WTC11 (cell line): ENCODE measurements at regions not wholly inside any gene's neighbourhood (a gene's known extent, or its start where the extent isn't known, plus 50 kb on each side); places are given as distances from the start of the nearest gene placed in this dataset.

Experiments
- ATAC-seq: fragments of 200-7000 bp; cut with Tn5 transposase; 2 replicates; pipeline ENCODE4 v1.10.0; 2021; ENCODE audit warnings: mild to moderate bottlenecking, moderate library complexity
- CTCF ChIA-PET: fragments of 300-600 bp; sonication (Branson Sonifier 250); formaldehyde crosslinking; loops from one replicate; lab custom pipeline; 2021; ENCODE audit warnings: antibody characterized with exemption; lab: Charles Lee
- POLR2A ChIA-PET: fragments of 350-600 bp; sonication (Branson Sonifier 250); formaldehyde crosslinking; loops from one replicate; lab custom pipeline; 2021; ENCODE audit warnings: antibody characterized with exemption; lab: Charles Lee
- DNase-seq: peaks from one replicate; pipeline ENCODE4 v3.0.0; 2021; ENCODE audit warnings: low spot score
- H3K27ac Mint-ChIP-seq: 2 replicates; pipeline ENCODE4 v1.8.0; 2021; ENCODE audit warnings: mixed read lengths
- H3K27me3 Mint-ChIP-seq: 2 replicates; pipeline ENCODE4 v1.8.0; 2021; ENCODE audit warnings: low read depth, mild to moderate bottlenecking, moderate library complexity, mixed read lengths
- H3K36me3 Mint-ChIP-seq: 2 replicates; pipeline ENCODE4 v1.8.0; 2021; ENCODE audit warnings: mixed read lengths
- H3K4me1 Mint-ChIP-seq: 2 replicates; pipeline ENCODE4 v1.8.0; 2022; ENCODE audit warnings: mixed read lengths
- H3K4me3 Mint-ChIP-seq: 2 replicates; pipeline ENCODE4 v1.8.0; 2021; ENCODE audit warnings: mild to moderate bottlenecking, moderate library complexity, mixed read lengths
- H3K9me3 Mint-ChIP-seq: 2 replicates; pipeline ENCODE4 v1.8.0; 2021; ENCODE audit warnings: mixed read lengths
- CBFB ChIP-seq: sonication (generic); formaldehyde crosslinking; IDR thresholded peaks from 2 replicates; pipeline ENCODE4 v1.8.1; 2022; ENCODE audit warnings: mild to moderate bottlenecking, low read depth, missing genetic modification reagents
- ETV6 ChIP-seq: sonication (generic); formaldehyde crosslinking; IDR thresholded peaks from 2 replicates; pipeline ENCODE4 v1.8.1; 2022; ENCODE audit warnings: mild to moderate bottlenecking, missing genetic modification reagents
- FOXK1 ChIP-seq: sonication (generic); formaldehyde crosslinking; IDR thresholded peaks from 2 replicates; pipeline ENCODE4 v1.8.0; 2022; ENCODE audit warnings: mild to moderate bottlenecking, moderate library complexity, missing genetic modification reagents
- GTF2I ChIP-seq: fragments of 250-450 bp; sonication (Bioruptor Pico); conservative IDR thresholded peaks from 2 replicates; pipeline ENCODE4 v1.4.0; 2021; ENCODE audit warnings: mild to moderate bottlenecking
- HMGA2 ChIP-seq: fragments of 250-450 bp; sonication (Bioruptor Pico); IDR thresholded peaks from 2 replicates; pipeline ENCODE4 v1.4.0; 2021; ENCODE audit warnings: mild to moderate bottlenecking, moderate library complexity
- IRF2 ChIP-seq: sonication (generic); formaldehyde crosslinking; IDR thresholded peaks from 2 replicates; pipeline ENCODE4 v1.8.0; 2022; ENCODE audit warnings: low read depth, missing genetic modification reagents, borderline replicate concordance
- JAZF1 ChIP-seq: fragments of 250-450 bp; sonication (Bioruptor Pico); IDR thresholded peaks from 2 replicates; pipeline ENCODE4 v1.9.0; 2021; ENCODE audit warnings: moderate library complexity, mild to moderate bottlenecking, inconsistent platforms
- NFYB ChIP-seq: sonication (generic); formaldehyde crosslinking; conservative IDR thresholded peaks from 2 replicates; pipeline ENCODE4 v1.8.0; 2022; ENCODE audit warnings: low read depth, missing genetic modification reagents
- PRRX2 ChIP-seq: fragments of 250-450 bp; sonication (Bioruptor Pico); IDR thresholded peaks from 2 replicates; pipeline ENCODE4 v1.8.0; 2021; ENCODE audit warnings: mild to moderate bottlenecking
- RELA ChIP-seq: sonication (generic); formaldehyde crosslinking; IDR thresholded peaks from 2 replicates; pipeline ENCODE4 v1.8.1; 2022; ENCODE audit warnings: missing genetic modification reagents, mild to moderate bottlenecking, borderline replicate concordance
- RORB ChIP-seq: fragments of 250-450 bp; sonication (Bioruptor Pico); IDR thresholded peaks from 2 replicates; pipeline ENCODE4 v1.9.0; 2021; ENCODE audit warnings: mild to moderate bottlenecking
- SMAD4 ChIP-seq: sonication (generic); formaldehyde crosslinking; IDR thresholded peaks from 2 replicates; pipeline ENCODE4 v1.8.0; 2022; ENCODE audit warnings: mild to moderate bottlenecking, missing genetic modification reagents
- TEAD1 ChIP-seq: sonication (generic); formaldehyde crosslinking; IDR thresholded peaks from 2 replicates; pipeline ENCODE4 v1.8.0; 2022; ENCODE audit warnings: mild to moderate bottlenecking, missing genetic modification reagents
- ZNF671 ChIP-seq: fragments of 250-450 bp; sonication (Bioruptor Pico); IDR thresholded peaks from 2 replicates; pipeline ENCODE4 v1.8.0; 2021; ENCODE audit warnings: mild to moderate bottlenecking
- TF ChIP-seq, protein P1 (sequence below): sonication (generic); formaldehyde crosslinking; IDR thresholded peaks from 2 replicates; pipeline ENCODE4 v1.8.0; 2022; ENCODE audit warnings: mild to moderate bottlenecking, missing genetic modification reagents
- TF ChIP-seq, protein P2 (sequence below): sonication (generic); formaldehyde crosslinking; IDR thresholded peaks from 2 replicates; pipeline ENCODE4 v1.8.0; 2023; ENCODE audit warnings: missing genetic modification reagents, mild to moderate bottlenecking, borderline replicate concordance
- TF ChIP-seq, protein P3 (sequence below): sonication (generic); formaldehyde crosslinking; IDR thresholded peaks from 2 replicates; pipeline ENCODE4 v1.8.0; 2022; ENCODE audit warnings: mild to moderate bottlenecking, missing genetic modification reagents
- TF ChIP-seq, protein P4 (sequence below): sonication (generic); formaldehyde crosslinking; IDR thresholded peaks from 2 replicates; pipeline ENCODE4 v1.8.1; 2022; ENCODE audit warnings: low read depth, mild to moderate bottlenecking, moderate library complexity, missing genetic modification reagents, borderline replicate concordance
- TF ChIP-seq, protein P5 (sequence below): sonication (generic); formaldehyde crosslinking; IDR thresholded peaks from 2 replicates; pipeline ENCODE4 v1.8.1; 2023; ENCODE audit warnings: mild to moderate bottlenecking, missing genetic modification reagents, moderate library complexity
- TF ChIP-seq, protein P6 (sequence below): fragments of 200-600 bp; IDR thresholded peaks from 2 replicates; pipeline ENCODE4 v1.8.0; 2022; ENCODE audit warnings: antibody characterized with exemption
- TF ChIP-seq, protein P7 (sequence below): fragments of 250-450 bp; sonication (Bioruptor Pico); IDR thresholded peaks from 2 replicates; pipeline ENCODE4 v1.9.0; 2021; ENCODE audit warnings: mild to moderate bottlenecking

DNA sequence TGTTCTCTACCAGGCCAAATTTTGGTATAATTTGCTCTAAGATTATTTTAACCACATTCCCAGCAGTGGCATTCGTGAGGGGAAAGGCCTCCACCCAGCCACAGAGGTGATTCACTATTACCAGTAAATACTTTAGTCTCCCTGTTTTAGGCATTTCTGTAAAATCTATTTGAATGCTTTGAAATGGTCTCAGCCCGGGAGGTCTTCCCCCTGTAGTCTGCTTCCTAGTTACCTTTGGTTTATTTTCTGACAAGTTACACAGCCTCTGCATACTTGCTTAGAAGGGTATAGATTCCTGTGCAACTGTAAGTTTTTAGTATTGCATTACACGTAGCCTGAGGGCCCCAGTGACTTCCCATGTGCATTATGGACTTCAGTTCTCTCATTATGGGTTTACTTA, 248.7 kb downstream of the C6orf118 start (continued):
- TF ChIP-seq, protein P1, sequence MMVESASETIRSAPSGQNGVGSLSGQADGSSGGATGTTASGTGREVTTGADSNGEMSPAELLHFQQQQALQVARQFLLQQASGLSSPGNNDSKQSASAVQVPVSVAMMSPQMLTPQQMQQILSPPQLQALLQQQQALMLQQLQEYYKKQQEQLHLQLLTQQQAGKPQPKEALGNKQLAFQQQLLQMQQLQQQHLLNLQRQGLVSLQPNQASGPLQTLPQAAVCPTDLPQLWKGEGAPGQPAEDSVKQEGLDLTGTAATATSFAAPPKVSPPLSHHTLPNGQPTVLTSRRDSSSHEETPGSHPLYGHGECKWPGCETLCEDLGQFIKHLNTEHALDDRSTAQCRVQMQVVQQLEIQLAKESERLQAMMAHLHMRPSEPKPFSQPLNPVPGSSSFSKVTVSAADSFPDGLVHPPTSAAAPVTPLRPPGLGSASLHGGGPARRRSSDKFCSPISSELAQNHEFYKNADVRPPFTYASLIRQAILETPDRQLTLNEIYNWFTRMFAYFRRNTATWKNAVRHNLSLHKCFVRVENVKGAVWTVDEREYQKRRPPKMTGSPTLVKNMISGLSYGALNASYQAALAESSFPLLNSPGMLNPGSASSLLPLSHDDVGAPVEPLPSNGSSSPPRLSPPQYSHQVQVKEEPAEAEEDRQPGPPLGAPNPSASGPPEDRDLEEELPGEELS (CRISPR knock-in tag), result no peak

DNA sequence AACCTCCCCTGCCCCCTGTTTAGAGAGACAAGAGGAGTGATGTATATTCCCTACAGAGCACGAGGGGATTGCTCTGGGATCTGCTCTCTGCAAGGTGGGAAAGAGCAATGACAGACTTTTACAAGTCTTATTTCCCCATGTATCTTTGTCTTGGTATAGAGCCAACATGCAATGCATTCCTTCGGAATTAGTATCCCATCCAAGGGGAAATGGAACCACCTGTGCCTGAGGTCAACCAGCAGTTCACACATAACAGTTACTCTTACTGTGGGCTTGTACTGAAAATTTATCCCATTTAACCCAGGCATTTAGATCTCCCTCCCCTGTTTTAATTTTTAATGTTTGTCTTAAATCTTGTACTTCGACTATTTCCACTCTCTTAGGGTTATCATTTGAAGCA, 250.4 kb downstream of the C6orf118 start:
- Mint-ChIP-seq H3K4me3 (no peak overlapping the region), H3K9me3 (peaks cover 17% of the 10 kb centered on the region), H3K27me3 (no peaks in the 10 kb centered on the region), H3K4me1 (peaks cover 8% of the 10 kb centered on the region; the same call in 1 of the 2 replicates), H3K27ac (no peak overlapping the region), H3K36me3 (no peaks in the 10 kb centered on the region)
- no peak for ATAC-seq
- TF ChIP-seq HMGA2, result no peak
- TF ChIP-seq ETV6, result no peak
- TF ChIP-seq, protein P2, sequence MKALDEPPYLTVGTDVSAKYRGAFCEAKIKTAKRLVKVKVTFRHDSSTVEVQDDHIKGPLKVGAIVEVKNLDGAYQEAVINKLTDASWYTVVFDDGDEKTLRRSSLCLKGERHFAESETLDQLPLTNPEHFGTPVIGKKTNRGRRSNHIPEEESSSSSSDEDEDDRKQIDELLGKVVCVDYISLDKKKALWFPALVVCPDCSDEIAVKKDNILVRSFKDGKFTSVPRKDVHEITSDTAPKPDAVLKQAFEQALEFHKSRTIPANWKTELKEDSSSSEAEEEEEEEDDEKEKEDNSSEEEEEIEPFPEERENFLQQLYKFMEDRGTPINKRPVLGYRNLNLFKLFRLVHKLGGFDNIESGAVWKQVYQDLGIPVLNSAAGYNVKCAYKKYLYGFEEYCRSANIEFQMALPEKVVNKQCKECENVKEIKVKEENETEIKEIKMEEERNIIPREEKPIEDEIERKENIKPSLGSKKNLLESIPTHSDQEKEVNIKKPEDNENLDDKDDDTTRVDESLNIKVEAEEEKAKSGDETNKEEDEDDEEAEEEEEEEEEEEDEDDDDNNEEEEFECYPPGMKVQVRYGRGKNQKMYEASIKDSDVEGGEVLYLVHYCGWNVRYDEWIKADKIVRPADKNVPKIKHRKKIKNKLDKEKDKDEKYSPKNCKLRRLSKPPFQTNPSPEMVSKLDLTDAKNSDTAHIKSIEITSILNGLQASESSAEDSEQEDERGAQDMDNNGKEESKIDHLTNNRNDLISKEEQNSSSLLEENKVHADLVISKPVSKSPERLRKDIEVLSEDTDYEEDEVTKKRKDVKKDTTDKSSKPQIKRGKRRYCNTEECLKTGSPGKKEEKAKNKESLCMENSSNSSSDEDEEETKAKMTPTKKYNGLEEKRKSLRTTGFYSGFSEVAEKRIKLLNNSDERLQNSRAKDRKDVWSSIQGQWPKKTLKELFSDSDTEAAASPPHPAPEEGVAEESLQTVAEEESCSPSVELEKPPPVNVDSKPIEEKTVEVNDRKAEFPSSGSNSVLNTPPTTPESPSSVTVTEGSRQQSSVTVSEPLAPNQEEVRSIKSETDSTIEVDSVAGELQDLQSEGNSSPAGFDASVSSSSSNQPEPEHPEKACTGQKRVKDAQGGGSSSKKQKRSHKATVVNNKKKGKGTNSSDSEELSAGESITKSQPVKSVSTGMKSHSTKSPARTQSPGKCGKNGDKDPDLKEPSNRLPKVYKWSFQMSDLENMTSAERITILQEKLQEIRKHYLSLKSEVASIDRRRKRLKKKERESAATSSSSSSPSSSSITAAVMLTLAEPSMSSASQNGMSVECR (CRISPR knock-in tag), result no peak
- no peak for TF ChIP-seq GTF2I (CRISPR knock-in tag)
- TF ChIP-seq FOXK1 (CRISPR knock-in tag), result no peak
- TF ChIP-seq RORB (CRISPR knock-in tag), result no peak
- no peak for TF ChIP-seq NFYB (CRISPR knock-in tag)
- TF ChIP-seq, protein P3, sequence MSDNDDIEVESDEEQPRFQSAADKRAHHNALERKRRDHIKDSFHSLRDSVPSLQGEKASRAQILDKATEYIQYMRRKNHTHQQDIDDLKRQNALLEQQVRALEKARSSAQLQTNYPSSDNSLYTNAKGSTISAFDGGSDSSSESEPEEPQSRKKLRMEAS (CRISPR knock-in tag), result no peak
- POLR2A ChIA-PET, result no interaction called here
- CTCF ChIA-PET, result no interaction called here
- no peak for DNase-seq

DNA sequence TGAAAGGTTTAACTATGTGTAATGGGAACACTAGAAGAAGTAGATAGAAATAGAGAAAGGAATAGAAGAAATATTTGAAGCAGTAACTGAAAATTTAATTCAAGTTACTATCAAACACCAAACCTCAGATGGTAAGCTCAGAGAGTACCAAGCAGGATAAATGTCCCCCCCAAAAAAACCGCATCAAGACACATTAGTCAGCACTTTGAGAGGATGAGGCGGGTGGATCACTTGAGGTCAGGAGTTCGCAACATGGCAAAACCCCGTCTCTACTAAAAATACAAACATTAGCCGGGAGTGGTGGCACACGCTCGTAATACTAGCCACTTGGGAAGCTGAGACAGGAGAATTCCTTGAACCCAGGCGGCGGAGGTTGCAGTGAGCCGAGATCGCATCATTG, 253.1 kb downstream of the C6orf118 start:
- Mint-ChIP-seq H3K4me3 (no peak overlapping the region), H3K36me3 (0 out of 2 replicates have a peak, but pooled peaks cover 2% of the 10 kb centered on the region), H3K9me3 (peaks cover 11% of the 10 kb centered on the region), H3K27me3 (no peaks in the 10 kb centered on the region), H3K4me1 (peaks cover 8% of the 10 kb centered on the region; the same call in 1 of the 2 replicates), H3K27ac (no peak overlapping the region)
- ChIA-PET CTCF (no interaction called here), POLR2A (no interaction called here)
- DNase-seq (no peak), ATAC-seq (no peak)
- TF ChIP-seq JAZF1 (no peak), CBFB (CRISPR knock-in tag) (no peak), HMGA2 (no peak), ETV6 (no peak), RELA (CRISPR knock-in tag) (no peak), ZNF671 (CRISPR knock-in tag) (no peak), FOXK1 (CRISPR knock-in tag) (no peak), IRF2 (CRISPR knock-in tag) (no peak), PRRX2 (CRISPR knock-in tag) (no peak), SMAD4 (CRISPR knock-in tag) (no peak), TEAD1 (CRISPR knock-in tag) (no peak)
- TF ChIP-seq, protein P4, sequence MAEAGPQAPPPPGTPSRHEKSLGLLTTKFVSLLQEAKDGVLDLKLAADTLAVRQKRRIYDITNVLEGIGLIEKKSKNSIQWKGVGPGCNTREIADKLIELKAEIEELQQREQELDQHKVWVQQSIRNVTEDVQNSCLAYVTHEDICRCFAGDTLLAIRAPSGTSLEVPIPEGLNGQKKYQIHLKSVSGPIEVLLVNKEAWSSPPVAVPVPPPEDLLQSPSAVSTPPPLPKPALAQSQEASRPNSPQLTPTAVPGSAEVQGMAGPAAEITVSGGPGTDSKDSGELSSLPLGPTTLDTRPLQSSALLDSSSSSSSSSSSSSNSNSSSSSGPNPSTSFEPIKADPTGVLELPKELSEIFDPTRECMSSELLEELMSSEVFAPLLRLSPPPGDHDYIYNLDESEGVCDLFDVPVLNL (CRISPR knock-in tag), result no peak
- TF ChIP-seq, protein P5, sequence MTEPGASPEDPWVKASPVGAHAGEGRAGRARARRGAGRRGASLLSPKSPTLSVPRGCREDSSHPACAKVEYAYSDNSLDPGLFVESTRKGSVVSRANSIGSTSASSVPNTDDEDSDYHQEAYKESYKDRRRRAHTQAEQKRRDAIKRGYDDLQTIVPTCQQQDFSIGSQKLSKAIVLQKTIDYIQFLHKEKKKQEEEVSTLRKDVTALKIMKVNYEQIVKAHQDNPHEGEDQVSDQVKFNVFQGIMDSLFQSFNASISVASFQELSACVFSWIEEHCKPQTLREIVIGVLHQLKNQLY (CRISPR knock-in tag), result no peak
- TF ChIP-seq, protein P6, sequence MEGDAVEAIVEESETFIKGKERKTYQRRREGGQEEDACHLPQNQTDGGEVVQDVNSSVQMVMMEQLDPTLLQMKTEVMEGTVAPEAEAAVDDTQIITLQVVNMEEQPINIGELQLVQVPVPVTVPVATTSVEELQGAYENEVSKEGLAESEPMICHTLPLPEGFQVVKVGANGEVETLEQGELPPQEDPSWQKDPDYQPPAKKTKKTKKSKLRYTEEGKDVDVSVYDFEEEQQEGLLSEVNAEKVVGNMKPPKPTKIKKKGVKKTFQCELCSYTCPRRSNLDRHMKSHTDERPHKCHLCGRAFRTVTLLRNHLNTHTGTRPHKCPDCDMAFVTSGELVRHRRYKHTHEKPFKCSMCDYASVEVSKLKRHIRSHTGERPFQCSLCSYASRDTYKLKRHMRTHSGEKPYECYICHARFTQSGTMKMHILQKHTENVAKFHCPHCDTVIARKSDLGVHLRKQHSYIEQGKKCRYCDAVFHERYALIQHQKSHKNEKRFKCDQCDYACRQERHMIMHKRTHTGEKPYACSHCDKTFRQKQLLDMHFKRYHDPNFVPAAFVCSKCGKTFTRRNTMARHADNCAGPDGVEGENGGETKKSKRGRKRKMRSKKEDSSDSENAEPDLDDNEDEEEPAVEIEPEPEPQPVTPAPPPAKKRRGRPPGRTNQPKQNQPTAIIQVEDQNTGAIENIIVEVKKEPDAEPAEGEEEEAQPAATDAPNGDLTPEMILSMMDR, result no peak
- TF ChIP-seq, protein P7, sequence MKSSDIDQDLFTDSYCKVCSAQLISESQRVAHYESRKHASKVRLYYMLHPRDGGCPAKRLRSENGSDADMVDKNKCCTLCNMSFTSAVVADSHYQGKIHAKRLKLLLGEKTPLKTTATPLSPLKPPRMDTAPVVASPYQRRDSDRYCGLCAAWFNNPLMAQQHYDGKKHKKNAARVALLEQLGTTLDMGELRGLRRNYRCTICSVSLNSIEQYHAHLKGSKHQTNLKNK (CRISPR knock-in tag), result no peak
